Panc1 (cell line): ENCODE measurements at regions not wholly inside any gene's neighbourhood (a gene's known extent, or its start where the extent isn't known, plus 50 kb on each side); places are given as distances from the start of the nearest gene placed in this dataset.

ENCODE experiments used
- ATAC-seq: fragments of 200-7000 bp; cut with Tn5 transposase; 2 replicates; pipeline ENCODE4 v1.9.1; 2020; ENCODE audit warnings: mild to moderate bottlenecking, moderate library complexity
- BruUV-seq: library from RNA; stranded (reverse); fragments of 400-500 nt; replicated peaks from 2 replicates; lab custom pipeline; 2021; lab: Mats Ljungman, UMichigan
- CTCF ChIA-PET: fragments of 300-600 bp; sonication (Branson Sonifier 250); formaldehyde crosslinking; loops from one replicate; lab custom pipeline; 2022; ENCODE audit warnings: antibody characterized with exemption; lab: Charles Lee
- POLR2A ChIA-PET: fragments of 300-600 bp; sonication (Branson Sonifier 250); formaldehyde crosslinking; loops from one replicate; lab custom pipeline; 2022; ENCODE audit warnings: antibody characterized with exemption; lab: Charles Lee
- DNase-seq: peaks from one replicate; pipeline ENCODE4 v3.0.0-alpha.2; 2010; ENCODE audit warnings: low read depth, low spot score
- H3K27ac ChIP-seq: 2 replicates; pipeline ENCODE4 v1.5.1; 2011; ENCODE audit warnings: mild to moderate bottlenecking, low read length, inconsistent platforms
- H3K27me3 ChIP-seq: fragments of 200-500 bp; sonication (Bioruptor generic); 2 replicates; pipeline ENCODE4 v1.6.0; 2014; ENCODE audit warnings: low read length, inconsistent platforms; ENCODE audit not compliant: control insufficient read depth, insufficient read depth
- H3K36me3 ChIP-seq: fragments of 200-500 bp; sonication (Bioruptor generic); 2 replicates; pipeline ENCODE4 v1.5.1; 2014; ENCODE audit warnings: inconsistent platforms, mild to moderate bottlenecking, low read length, moderate library complexity; ENCODE audit not compliant: control insufficient read depth, insufficient read depth
- H3K4me1 ChIP-seq: 2 replicates; pipeline ENCODE4 v1.5.1; 2011; ENCODE audit warnings: inconsistent platforms, mild to moderate bottlenecking, low read length, moderate library complexity; ENCODE audit not compliant: control insufficient read depth, insufficient read depth
- H3K4me3 ChIP-seq, 2 experiments: 2 replicates each; pipeline ENCODE4 v1.5.1; 2011 to 2012; ENCODE audit warnings: low read depth in 2 of 2, low read length in 2 of 2, mild to moderate bottlenecking in 2 of 2, inconsistent platforms in 1 of 2, moderate library complexity in 1 of 2
- H3K9me3 ChIP-seq: fragments of 200-500 bp; sonication (Bioruptor generic); 2 replicates; pipeline ENCODE4 v1.5.1; 2014; ENCODE audit warnings: low read depth, mild to moderate bottlenecking, inconsistent platforms, low read length, moderate library complexity; ENCODE audit not compliant: control insufficient read depth, insufficient read depth
- POLR2AphosphoS5 ChIP-seq: IDR thresholded peaks from 2 replicates; pipeline ENCODE4 v1.6.1; 2012; ENCODE audit warnings: mild to moderate bottlenecking, low read depth, low read length, moderate library complexity
- SIN3A ChIP-seq: IDR thresholded peaks from 2 replicates; pipeline ENCODE4 v1.6.1; 2012; ENCODE audit warnings: low read depth, mild to moderate bottlenecking, low read length, moderate library complexity, borderline replicate concordance; ENCODE audit not compliant: insufficient read depth
- TCF7L2 ChIP-seq: IDR thresholded peaks from 2 replicates; pipeline ENCODE4 v1.6.1; 2011; ENCODE audit warnings: mild to moderate bottlenecking, low read depth, low read length, inconsistent platforms
- in situ Hi-C: cut with HindIII; loops from 2 replicates; pipeline ENCODE4 v1.10.0; 2016; ENCODE audit warnings: low sequenced_read_pairs, low pct_unique_long_range_greater_than_20kb
- intact Hi-C: fragments of 100-400 bp; cut with micrococcal nuclease; formaldehyde crosslinking; loops from one replicate; pipeline ENCODE4 v1.10.0; 2022; ENCODE audit not compliant: unreplicated experiment
- TF ChIP-seq, protein P1 (sequence below), 2 experiments: IDR thresholded peaks; 2 replicates each; pipeline ENCODE4 v1.6.1; 2011 to 2012; ENCODE audit warnings: low read depth in 2 of 2, control low read depth in 1 of 2, low read length in 1 of 2, mild to moderate bottlenecking in 1 of 2, moderate library complexity in 1 of 2; ENCODE audit not compliant: insufficient read depth in 1 of 2
- TF ChIP-seq, protein P2 (sequence below): fragments of 450-650 bp; IDR thresholded peaks from 2 replicates; pipeline ENCODE4 v1.5.1; 2017; ENCODE audit warnings: mild to moderate bottlenecking

DNA sequence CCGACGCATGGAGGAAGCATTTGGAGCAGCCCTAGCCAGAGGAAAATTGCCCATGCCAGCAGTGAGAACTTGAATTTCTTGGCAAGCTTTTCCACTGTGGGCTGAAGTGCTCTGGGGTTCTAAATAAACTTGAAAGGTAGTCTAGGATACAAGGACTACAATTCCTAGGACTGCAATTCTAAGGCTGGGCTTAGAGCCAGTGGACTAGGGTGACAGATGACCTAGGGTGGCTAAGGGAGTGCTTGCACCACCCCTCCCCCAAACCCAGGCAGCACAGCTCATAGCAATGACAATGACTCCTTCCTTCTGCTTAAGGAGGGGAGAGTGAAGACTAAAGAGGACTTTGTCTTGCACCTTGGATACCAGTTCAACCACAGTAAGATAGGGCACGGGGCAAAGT, 122.3 kb downstream of the THBS2 start:
- H3K9me3 ChIP-seq: peaks cover 3% of the 10 kb centered on the region; the same call in 1 of the 2 replicates
- H3K36me3 ChIP-seq: no peaks in the 10 kb centered on the region
- in situ Hi-C loops: no loop called here
- no peak overlapping the region for H3K27ac ChIP-seq
- intact Hi-C loops: no loop called here
- H3K27me3 ChIP-seq: no peaks in the 10 kb centered on the region
- ChIA-PET POLR2A (no interaction called here), CTCF (no interaction called here)
- H3K4me1 ChIP-seq: no peaks in the 10 kb centered on the region
- no TSS peak for BruUV-seq
- DNase-seq (no peak), ATAC-seq (no peak)
- no peak overlapping the region for H3K4me3 ChIP-seq
- TF ChIP-seq, protein P1, sequence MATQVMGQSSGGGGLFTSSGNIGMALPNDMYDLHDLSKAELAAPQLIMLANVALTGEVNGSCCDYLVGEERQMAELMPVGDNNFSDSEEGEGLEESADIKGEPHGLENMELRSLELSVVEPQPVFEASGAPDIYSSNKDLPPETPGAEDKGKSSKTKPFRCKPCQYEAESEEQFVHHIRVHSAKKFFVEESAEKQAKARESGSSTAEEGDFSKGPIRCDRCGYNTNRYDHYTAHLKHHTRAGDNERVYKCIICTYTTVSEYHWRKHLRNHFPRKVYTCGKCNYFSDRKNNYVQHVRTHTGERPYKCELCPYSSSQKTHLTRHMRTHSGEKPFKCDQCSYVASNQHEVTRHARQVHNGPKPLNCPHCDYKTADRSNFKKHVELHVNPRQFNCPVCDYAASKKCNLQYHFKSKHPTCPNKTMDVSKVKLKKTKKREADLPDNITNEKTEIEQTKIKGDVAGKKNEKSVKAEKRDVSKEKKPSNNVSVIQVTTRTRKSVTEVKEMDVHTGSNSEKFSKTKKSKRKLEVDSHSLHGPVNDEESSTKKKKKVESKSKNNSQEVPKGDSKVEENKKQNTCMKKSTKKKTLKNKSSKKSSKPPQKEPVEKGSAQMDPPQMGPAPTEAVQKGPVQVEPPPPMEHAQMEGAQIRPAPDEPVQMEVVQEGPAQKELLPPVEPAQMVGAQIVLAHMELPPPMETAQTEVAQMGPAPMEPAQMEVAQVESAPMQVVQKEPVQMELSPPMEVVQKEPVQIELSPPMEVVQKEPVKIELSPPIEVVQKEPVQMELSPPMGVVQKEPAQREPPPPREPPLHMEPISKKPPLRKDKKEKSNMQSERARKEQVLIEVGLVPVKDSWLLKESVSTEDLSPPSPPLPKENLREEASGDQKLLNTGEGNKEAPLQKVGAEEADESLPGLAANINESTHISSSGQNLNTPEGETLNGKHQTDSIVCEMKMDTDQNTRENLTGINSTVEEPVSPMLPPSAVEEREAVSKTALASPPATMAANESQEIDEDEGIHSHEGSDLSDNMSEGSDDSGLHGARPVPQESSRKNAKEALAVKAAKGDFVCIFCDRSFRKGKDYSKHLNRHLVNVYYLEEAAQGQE (IDR thresholded peaks at IDR 0.05; ENCODE audit: insufficient read depth in 1 of 2, low read depth in 2 of 2, low read length in 1 of 2): no peak
- TF ChIP-seq SIN3A (no peak), TCF7L2 (no peak), POLR2AphosphoS5 (no peak)
- TF ChIP-seq, protein P2, sequence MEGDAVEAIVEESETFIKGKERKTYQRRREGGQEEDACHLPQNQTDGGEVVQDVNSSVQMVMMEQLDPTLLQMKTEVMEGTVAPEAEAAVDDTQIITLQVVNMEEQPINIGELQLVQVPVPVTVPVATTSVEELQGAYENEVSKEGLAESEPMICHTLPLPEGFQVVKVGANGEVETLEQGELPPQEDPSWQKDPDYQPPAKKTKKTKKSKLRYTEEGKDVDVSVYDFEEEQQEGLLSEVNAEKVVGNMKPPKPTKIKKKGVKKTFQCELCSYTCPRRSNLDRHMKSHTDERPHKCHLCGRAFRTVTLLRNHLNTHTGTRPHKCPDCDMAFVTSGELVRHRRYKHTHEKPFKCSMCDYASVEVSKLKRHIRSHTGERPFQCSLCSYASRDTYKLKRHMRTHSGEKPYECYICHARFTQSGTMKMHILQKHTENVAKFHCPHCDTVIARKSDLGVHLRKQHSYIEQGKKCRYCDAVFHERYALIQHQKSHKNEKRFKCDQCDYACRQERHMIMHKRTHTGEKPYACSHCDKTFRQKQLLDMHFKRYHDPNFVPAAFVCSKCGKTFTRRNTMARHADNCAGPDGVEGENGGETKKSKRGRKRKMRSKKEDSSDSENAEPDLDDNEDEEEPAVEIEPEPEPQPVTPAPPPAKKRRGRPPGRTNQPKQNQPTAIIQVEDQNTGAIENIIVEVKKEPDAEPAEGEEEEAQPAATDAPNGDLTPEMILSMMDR: no peak

DNA sequence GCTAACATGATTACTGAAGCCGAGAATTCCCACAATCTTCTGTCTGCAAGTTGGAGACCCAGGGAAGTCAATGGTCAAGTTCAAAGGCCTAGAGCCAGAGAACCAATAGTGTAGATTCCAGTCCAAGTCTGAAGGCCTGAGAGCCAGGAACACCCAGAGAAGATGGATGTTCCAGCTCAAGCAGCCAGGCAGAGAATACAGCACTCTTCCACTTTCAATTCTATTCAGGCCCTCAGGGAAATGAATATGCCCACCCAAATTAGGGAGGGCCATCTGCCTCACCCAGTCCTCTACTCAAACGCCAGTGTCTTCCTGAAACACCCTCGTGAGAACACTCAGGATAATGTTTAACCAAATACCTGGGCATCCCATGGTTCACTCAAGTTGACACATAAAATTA, 123.5 kb downstream of the THBS2 start:
- no peak for DNase-seq
- no peak for TF ChIP-seq SIN3A
- TF ChIP-seq, protein P1 (IDR thresholded peaks at IDR 0.05; ENCODE audit: insufficient read depth in 1 of 2, low read depth in 2 of 2, low read length in 1 of 2): no peak
- TF ChIP-seq TCF7L2: no peak
- TF ChIP-seq POLR2AphosphoS5: no peak
- TF ChIP-seq, protein P2: no peak
- BruUV-seq: no TSS peak
- peaks cover 3% of the 10 kb centered on the region; the same call in 1 of the 2 replicates for H3K9me3 ChIP-seq
- no peak overlapping the region for H3K27ac ChIP-seq
- in situ Hi-C loops: no loop called here
- intact Hi-C loops: no loop called here
- no peak for ATAC-seq
- H3K36me3 ChIP-seq: no peaks in the 10 kb centered on the region
- no peaks in the 10 kb centered on the region for H3K27me3 ChIP-seq
- no peak overlapping the region for H3K4me3 ChIP-seq
- ChIA-PET CTCF (no interaction called here), POLR2A (no interaction called here)
- H3K4me1 ChIP-seq: no peaks in the 10 kb centered on the region
